Esophagus mucosa (tissue), 1 donor: ENCODE measurements at regions not wholly inside any gene's neighbourhood (a gene's known extent, or its start where the extent isn't known, plus 50 kb on each side); places are given as distances from the start of the nearest gene placed in this dataset.

ENCODE experiments used
- ATAC-seq: fragments of 200-7000 bp; cut with Tn5 transposase; one replicate; pipeline ENCODE4 v1.9.1; 2020
- donor health status: DM: yes; HTN: yes; CAD: no.

GRCh38 chr10:44627591-44628354 is 242.9 kb upstream of the CXCL12 start:
- ATAC-seq: no peak

- no peak for ATAC-seq
These were observed 244.0 kb upstream of the CXCL12 start for GRCh38 chr10:44628921-44629320.

- no peak for ATAC-seq
These were observed 250.3 kb upstream of the CXCL12 start for GRCh38 chr10:44635176-44635575.

- no peak for ATAC-seq
These were observed 251.7 kb upstream of the CXCL12 start for GRCh38 chr10:44636625-44637024.

GRCh38 chr10:44640429-44640828 is 255.5 kb upstream of the CXCL12 start:
- ATAC-seq: no peak

GRCh38 chr10:44647473-44647872 is 262.6 kb upstream of the CXCL12 start:
- ATAC-seq: no peak

GRCh38 chr10:44647877-44648542 is 263.1 kb upstream of the CXCL12 start:
- no peak for ATAC-seq

- no peak for ATAC-seq
These were observed 260.2 kb upstream of the TMEM72 start for GRCh38 chr10:44650691-44651661.

- ATAC-seq: no peak
These were observed 259.3 kb upstream of the TMEM72 start for GRCh38 chr10:44651834-44652233.

GRCh38 chr10:44659320-44659719 is 251.8 kb upstream of the TMEM72 start:
- no peak for ATAC-seq

GRCh38 chr10:44660271-44660670 is 250.9 kb upstream of the TMEM72 start:
- ATAC-seq: no peak

GRCh38 chr10:44662051-44662450 is 249.1 kb upstream of the TMEM72 start:
- no peak for ATAC-seq

- no peak for ATAC-seq
These were observed 242.8 kb upstream of the TMEM72 start for GRCh38 chr10:44668336-44668735.

GRCh38 chr10:44671319-44671718 is 239.8 kb upstream of the TMEM72 start:
- no peak for ATAC-seq

GRCh38 chr10:44673245-44673983 is 237.7 kb upstream of the TMEM72 start:
- no peak for ATAC-seq

GRCh38 chr10:44674536-44675386 is 236.4 kb upstream of the TMEM72 start:
- no peak for ATAC-seq

GRCh38 chr10:44675387-44675874 is 235.7 kb upstream of the TMEM72 start:
- no peak for ATAC-seq

GRCh38 chr10:44680764-44681163 is 230.4 kb upstream of the TMEM72 start:
- no peak for ATAC-seq

- ATAC-seq: no peak
These were observed 228.6 kb upstream of the TMEM72 start for GRCh38 chr10:44682507-44682906.

GRCh38 chr10:44684661-44685060 is 226.5 kb upstream of the TMEM72 start:
- no peak for ATAC-seq

- ATAC-seq: no peak
These were observed 225.9 kb upstream of the TMEM72 start for GRCh38 chr10:44685220-44685619.
